ENCODE measurements at regions not wholly inside any gene's neighbourhood (a gene's known extent, or its start where the extent isn't known, plus 50 kb on each side); places are given as distances from the start of the nearest gene placed in this dataset.

GRCh38 chr5:124461941-124462340, 284.5 kb downstream of the ZNF608 start (continued):
- no peak for TF ChIP-seq TAF7 (optimal IDR thresholded peaks at IDR 0.05; ENCODE audit: borderline replicate concordance, low read depth, low read length)

Measured in H1 (cell line).